ENCODE measurements at regions not wholly inside any gene's neighbourhood (a gene's known extent, or its start where the extent isn't known, plus 50 kb on each side); places are given as distances from the start of the nearest gene placed in this dataset.

- DNase-seq (ENCODE audit: low read depth), result no peak
- TF ChIP-seq CTCF (IDR thresholded peaks at IDR 0.05; ENCODE audit: insufficient read depth, low read depth, low read length, missing control alignments), result no peak
Observed at GRCh38 chr12:9271875-9272274, 63.7 kb upstream of the PZP start.

GRCh38 chr12:9264546-9264945 lies 56.4 kb upstream of the PZP start:
- TF ChIP-seq CTCF (IDR thresholded peaks at IDR 0.05; ENCODE audit: insufficient read depth, low read depth, low read length, missing control alignments), result no peak
- DNase-seq (ENCODE audit: low read depth), result no peak
- H3K4me3 ChIP-seq (ENCODE audit: low read depth, low read length), result no peak overlapping the region

More at GRCh38 chr12:9271875-9272274, 63.7 kb upstream of the PZP start:
- no peak overlapping the region for H3K4me3 ChIP-seq (ENCODE audit: low read depth, low read length)

- no peak for DNase-seq (ENCODE audit: low read depth)
- H3K4me3 ChIP-seq (ENCODE audit: low read depth, low read length), result no peak overlapping the region
- no peak for TF ChIP-seq CTCF (IDR thresholded peaks at IDR 0.05; ENCODE audit: insufficient read depth, low read depth, low read length, missing control alignments)
Observed at GRCh38 chr12:9260931-9261330, 52.7 kb upstream of the PZP start.

- DNase-seq (ENCODE audit: low read depth), result no peak
- H3K4me3 ChIP-seq (ENCODE audit: low read depth, low read length), result no peak overlapping the region
- no peak for TF ChIP-seq CTCF (IDR thresholded peaks at IDR 0.05; ENCODE audit: insufficient read depth, low read depth, low read length, missing control alignments)
Observed at GRCh38 chr12:9258676-9259075, 50.5 kb upstream of the PZP start.

Data from GM12865 (cell line).